Adipocyte (in vitro differentiated cells): ENCODE measurements at regions not wholly inside any gene's neighbourhood (a gene's known extent, or its start where the extent isn't known, plus 50 kb on each side); places are given as distances from the start of the nearest gene placed in this dataset.

Source experiments
- DNase-seq: peaks from one replicate; pipeline ENCODE4 v3.0.0-alpha.2; 2015; ENCODE audit warnings: low read depth
- H3K27me3 ChIP-seq: replicated peaks from 2 replicates; pipeline ENCODE4 v1.7.0; 2013; ENCODE audit warnings: mild to moderate bottlenecking, low read length, moderate library complexity; ENCODE audit not compliant: control insufficient read depth, insufficient read depth
- H3K36me3 ChIP-seq: 2 replicates; pipeline ENCODE4 v1.7.0; 2013; ENCODE audit warnings: low read length, mild to moderate bottlenecking, moderate library complexity; ENCODE audit not compliant: control insufficient read depth, insufficient read depth, severe bottlenecking
- H3K4me1 ChIP-seq: 2 replicates; pipeline ENCODE4 v1.7.0; 2013; ENCODE audit warnings: mild to moderate bottlenecking, low read length, moderate library complexity; ENCODE audit not compliant: control insufficient read depth, insufficient read depth
- H3K4me3 ChIP-seq: 2 replicates; pipeline ENCODE4 v1.7.0; 2013; ENCODE audit warnings: mild to moderate bottlenecking, low read length, moderate library complexity
- H3K9ac ChIP-seq: 2 replicates; pipeline ENCODE4 v1.7.0; 2013; ENCODE audit warnings: mild to moderate bottlenecking, low read length, moderate library complexity
- H3K9me3 ChIP-seq: 2 replicates; pipeline ENCODE4 v1.7.0; 2013; ENCODE audit warnings: mild to moderate bottlenecking, low read length, moderate library complexity; ENCODE audit not compliant: control insufficient read depth

DNA sequence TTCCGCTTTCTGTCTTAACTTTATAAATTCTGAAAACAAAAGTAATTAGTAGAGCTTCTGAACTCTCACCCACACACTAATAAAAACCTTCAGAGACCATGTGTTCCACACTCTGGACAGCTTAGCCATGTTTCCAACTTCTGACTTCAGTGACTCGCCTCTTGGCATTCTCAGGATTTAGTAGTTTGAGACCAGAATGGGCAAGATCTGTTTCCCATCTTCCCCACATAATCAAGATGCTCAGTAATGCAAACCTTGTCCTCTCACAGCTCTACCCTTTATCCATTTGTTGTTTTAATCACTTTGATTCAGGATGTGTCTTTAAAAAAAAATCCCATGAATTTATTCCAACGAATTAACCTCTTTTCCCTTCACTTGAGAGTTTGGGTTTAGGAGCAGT, 166.6 kb upstream of the SLC24A5 start:
- H3K36me3 ChIP-seq = no peaks in the 10 kb centered on the region
- H3K4me3 ChIP-seq = no peak overlapping the region
- H3K27me3 ChIP-seq = peaks cover 6% of the 10 kb centered on the region
- H3K9ac ChIP-seq = no peak overlapping the region
- peaks cover 2% of the 10 kb centered on the region for H3K9me3 ChIP-seq
- no peaks in the 10 kb centered on the region for H3K4me1 ChIP-seq
- no peak for DNase-seq

GRCh38 chr15:47955021-47955420, 165.8 kb upstream of the SLC24A5 start:
- no peaks in the 10 kb centered on the region for H3K4me1 ChIP-seq
- peaks cover 2% of the 10 kb centered on the region for H3K9me3 ChIP-seq
- no peak overlapping the region for H3K4me3 ChIP-seq
- no peaks in the 10 kb centered on the region for H3K36me3 ChIP-seq
- peaks cover 4% of the 10 kb centered on the region for H3K27me3 ChIP-seq
- no peak overlapping the region for H3K9ac ChIP-seq
- no peak for DNase-seq

DNA sequence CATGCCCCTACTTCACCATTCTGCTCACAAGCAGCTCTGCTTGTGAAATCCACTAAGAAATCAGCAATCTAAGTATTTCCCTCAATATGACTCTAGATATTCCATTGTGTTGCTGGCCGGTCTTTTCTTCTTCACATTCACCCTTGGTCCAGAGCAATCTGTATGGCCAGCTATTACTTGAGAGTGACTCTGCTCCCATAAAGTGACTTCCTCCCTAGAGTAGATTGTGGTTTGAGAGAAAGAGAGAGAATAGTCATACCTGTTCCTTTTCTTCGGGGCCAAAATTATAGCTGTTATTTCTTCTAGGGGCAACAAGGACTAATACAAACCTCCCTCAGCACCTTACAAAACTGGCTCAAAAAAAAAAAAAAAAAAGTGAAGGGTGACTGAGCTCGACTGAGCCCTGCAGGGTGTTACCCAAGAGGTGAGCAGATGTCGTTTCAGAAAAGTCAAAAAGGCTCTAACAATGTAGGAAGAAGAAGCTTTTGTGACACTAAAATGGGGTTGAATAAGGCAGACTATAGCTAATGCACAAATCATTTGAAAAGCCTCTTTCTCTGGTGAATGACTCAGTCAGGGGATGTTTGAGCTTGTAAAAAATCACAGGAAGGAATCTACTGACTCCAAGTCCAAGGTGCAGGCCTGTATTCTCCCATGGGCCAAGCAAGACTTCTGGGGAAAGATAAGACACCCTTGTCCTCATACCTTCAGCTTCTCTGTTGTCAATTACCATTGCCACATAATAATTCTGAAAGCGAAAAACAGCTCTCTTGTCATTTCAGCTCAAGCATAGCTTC, 161.0 kb upstream of the SLC24A5 start:
- H3K9me3 ChIP-seq = no peaks in the 10 kb centered on the region
- DNase-seq = no peak

GRCh38 chr15:47961401-47962090, 159.2 kb upstream of the SLC24A5 start:
- H3K4me1 ChIP-seq = no peaks in the 10 kb centered on the region
- DNase-seq = no peak
- H3K9ac ChIP-seq = no peak overlapping the region
- no peaks in the 10 kb centered on the region for H3K36me3 ChIP-seq
- H3K4me3 ChIP-seq = no peak overlapping the region
- H3K27me3 ChIP-seq = peaks cover 9% of the 10 kb centered on the region
- H3K9me3 ChIP-seq = no peaks in the 10 kb centered on the region

More for the DNA sequence above, 161.0 kb upstream of the SLC24A5 start:
- Histone ChIP-seq H3K27me3 (peaks cover 9% of the 10 kb centered on the region), H3K4me3 (no peak overlapping the region), H3K4me1 (no peaks in the 10 kb centered on the region), H3K36me3 (no peaks in the 10 kb centered on the region), H3K9ac (no peak overlapping the region)

GRCh38 chr15:47963265-47963664, 157.5 kb upstream of the SLC24A5 start:
- Histone ChIP-seq H3K4me3 (no peak overlapping the region), H3K27me3 (peaks cover 15% of the 10 kb centered on the region), H3K9me3 (peaks cover 2% of the 10 kb centered on the region), H3K36me3 (no peaks in the 10 kb centered on the region), H3K4me1 (no peaks in the 10 kb centered on the region), H3K9ac (no peak overlapping the region)
- no peak for DNase-seq

GRCh38 chr15:47964229-47964628, 156.6 kb upstream of the SLC24A5 start:
- no peaks in the 10 kb centered on the region for H3K36me3 ChIP-seq
- H3K27me3 ChIP-seq = peaks cover 20% of the 10 kb centered on the region
- H3K4me3 ChIP-seq = no peak overlapping the region
- DNase-seq = no peak
- no peaks in the 10 kb centered on the region for H3K4me1 ChIP-seq
- no peak overlapping the region for H3K9ac ChIP-seq
- peaks cover 2% of the 10 kb centered on the region for H3K9me3 ChIP-seq

DNA sequence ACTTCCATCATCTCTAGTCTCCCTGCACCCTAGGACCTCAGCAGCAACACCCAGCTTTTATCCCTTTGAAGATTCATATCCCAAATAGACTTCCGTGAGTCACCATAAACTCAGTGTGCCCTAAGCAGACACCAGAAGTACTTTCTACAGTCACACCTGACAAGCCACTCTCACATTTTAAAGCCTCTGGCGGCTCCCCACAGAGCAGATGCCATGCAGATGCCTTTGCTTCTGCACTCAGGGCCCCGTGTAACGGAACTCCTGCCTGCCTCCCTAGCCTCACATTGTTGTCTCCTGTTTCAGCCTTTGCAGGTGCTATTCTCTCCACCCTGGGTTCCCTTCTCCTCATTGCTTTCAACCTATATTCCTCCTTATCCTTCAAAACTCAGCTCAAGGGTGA, 155.5 kb upstream of the SLC24A5 start:
- no peak for DNase-seq
- H3K36me3 ChIP-seq = no peaks in the 10 kb centered on the region

GRCh38 chr15:47968593-47968992, 152.2 kb upstream of the SLC24A5 start:
- no peak for DNase-seq
- H3K9ac ChIP-seq = no peak overlapping the region
- no peaks in the 10 kb centered on the region for H3K4me1 ChIP-seq
- no peak overlapping the region for H3K4me3 ChIP-seq
- no peaks in the 10 kb centered on the region for H3K36me3 ChIP-seq
- H3K9me3 ChIP-seq = peaks cover 2% of the 10 kb centered on the region
- peaks cover 16% of the 10 kb centered on the region for H3K27me3 ChIP-seq

More for the DNA sequence above, 155.5 kb upstream of the SLC24A5 start:
- no peak overlapping the region for H3K9ac ChIP-seq
- H3K4me3 ChIP-seq = no peak overlapping the region
- peaks cover 20% of the 10 kb centered on the region for H3K27me3 ChIP-seq
- H3K4me1 ChIP-seq = no peaks in the 10 kb centered on the region
- peaks cover 2% of the 10 kb centered on the region for H3K9me3 ChIP-seq

DNA sequence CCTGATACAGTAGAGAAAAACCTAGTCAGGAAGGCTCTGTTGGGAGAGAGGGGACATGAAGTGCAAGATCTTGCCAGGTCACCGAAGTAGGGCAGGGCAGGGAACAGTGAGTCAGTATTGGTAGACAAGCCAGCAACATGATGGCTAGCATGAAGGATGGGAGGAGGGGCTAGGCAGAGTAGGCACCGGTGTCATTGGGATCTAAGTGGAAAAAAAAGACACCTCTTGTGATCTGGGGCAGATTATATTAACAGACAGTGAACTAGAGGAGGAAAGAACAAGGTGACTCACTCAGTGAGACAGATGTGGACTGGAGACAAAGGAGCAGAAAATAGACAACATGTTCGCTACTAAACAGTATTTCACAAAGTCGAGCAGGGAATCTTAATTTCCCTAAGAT, 149.2 kb upstream of the SLC24A5 start:
- Histone ChIP-seq H3K9me3 (peaks cover 2% of the 10 kb centered on the region), H3K4me3 (no peak overlapping the region), H3K9ac (no peak overlapping the region), H3K27me3 (peaks cover 30% of the 10 kb centered on the region), H3K36me3 (no peaks in the 10 kb centered on the region), H3K4me1 (no peaks in the 10 kb centered on the region)
- no peak for DNase-seq

DNA sequence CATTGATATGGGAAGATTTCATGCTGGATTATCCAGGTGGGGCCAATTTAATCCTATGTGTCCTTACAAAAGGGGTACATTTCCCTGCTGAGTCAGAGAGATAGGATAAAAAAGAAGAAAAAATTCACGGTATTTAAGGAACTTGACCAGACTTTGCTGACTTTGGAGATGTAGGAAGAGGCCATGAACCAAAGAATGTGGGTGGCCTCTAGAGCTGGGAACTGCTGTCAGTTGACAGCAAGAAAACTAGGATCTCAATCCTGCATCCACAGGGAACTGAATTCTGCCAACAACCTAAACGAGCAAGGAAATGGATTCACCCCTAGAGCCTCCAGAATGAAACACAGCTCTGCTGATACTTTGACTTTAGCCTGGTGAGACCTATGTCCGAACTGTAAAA, 148.1 kb upstream of the SLC24A5 start:
- Histone ChIP-seq H3K4me1 (no peaks in the 10 kb centered on the region), H3K4me3 (no peak overlapping the region), H3K9ac (no peak overlapping the region), H3K36me3 (no peaks in the 10 kb centered on the region), H3K27me3 (peaks cover 27% of the 10 kb centered on the region), H3K9me3 (no peaks in the 10 kb centered on the region)
- DNase-seq = no peak

GRCh38 chr15:47974724-47975123, 146.1 kb upstream of the SLC24A5 start:
- Histone ChIP-seq H3K4me3 (no peak overlapping the region), H3K9ac (no peak overlapping the region), H3K36me3 (no peaks in the 10 kb centered on the region), H3K4me1 (no peaks in the 10 kb centered on the region), H3K9me3 (no peaks in the 10 kb centered on the region), H3K27me3 (peaks cover 20% of the 10 kb centered on the region)
- DNase-seq = no peak
